ENCODE measurements at regions not wholly inside any gene's neighbourhood (a gene's known extent, or its start where the extent isn't known, plus 50 kb on each side); places are given as distances from the start of the nearest gene placed in this dataset.

DNA sequence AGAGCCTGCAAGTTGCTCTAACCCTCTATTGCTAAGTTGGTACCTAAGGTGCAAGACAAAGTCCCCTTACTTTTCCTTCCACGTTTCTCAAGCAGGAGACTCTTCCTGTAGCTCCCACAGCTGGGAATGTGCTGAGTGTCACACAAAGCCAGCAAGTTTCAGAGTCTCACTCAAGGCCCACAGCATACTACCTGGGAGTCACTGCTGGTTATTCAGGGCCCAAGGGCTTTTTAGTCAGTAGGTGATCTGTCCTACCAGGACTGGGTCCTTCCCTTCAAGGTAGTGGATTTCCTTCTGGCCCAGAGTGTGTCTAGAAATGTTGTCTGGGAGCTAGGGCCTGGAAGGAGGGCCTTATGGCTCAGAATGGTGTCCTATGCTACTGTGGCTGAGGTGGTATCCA lies 261.9 kb upstream of the CITED2 start:
- no peak for DNase-seq (ENCODE audit: low spot score)

DNA sequence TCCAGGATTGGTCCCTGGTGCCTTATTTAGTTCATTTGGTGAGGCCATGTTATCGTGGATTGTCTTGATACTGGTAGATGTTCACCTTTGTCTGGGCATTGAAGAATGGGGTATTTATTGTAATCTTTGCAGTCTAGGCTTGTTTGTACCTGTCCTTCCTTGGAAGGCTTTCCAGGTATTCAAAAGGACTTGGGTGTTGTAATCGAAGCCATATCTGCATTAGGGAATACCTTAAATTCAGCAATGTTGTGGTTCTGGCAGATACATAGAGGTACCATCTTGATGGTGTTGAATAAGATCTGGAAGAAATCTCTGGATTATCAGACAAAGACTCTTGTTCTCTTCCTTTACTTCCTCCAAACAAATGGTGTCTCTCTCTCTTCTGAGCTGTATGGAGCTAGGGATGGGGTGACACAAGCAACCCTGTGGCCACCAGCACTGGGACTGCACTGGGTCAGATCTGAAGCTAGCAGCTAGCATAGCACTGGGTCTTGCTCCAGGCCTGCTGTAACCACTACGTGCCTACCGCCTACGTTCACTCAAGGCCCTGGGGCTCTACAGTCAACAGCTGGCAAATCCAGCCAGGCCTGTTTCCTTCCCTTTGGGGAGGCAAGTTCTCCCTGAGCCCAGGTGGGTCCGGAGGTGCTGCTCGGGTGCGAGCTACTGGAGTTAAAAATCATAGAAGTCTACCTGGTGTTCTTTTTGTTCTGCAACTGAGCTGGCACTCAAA lies 261.1 kb upstream of the CITED2 start:
- DNase-seq (ENCODE audit: low spot score): no peak

DNA sequence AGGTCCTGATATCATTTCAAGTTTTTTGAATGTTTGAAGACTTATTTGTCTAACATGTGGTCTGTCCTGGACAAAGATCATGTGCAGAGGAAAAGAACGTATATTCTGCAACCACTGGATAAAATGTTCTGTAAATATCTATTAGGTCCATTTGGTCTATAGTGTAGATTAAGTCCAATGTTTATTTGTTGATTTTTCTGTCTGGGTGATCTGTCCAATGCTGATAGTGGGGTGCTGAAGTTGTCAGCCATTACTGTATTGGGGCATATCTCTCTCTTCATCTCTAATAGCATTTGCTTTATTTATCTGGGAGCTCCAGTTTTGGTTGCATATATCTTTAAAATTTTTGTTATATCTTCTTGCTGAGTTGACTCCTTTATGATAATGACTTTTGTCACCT lies 258.4 kb upstream of the CITED2 start:
- DNase-seq (ENCODE audit: low spot score): no peak

DNA sequence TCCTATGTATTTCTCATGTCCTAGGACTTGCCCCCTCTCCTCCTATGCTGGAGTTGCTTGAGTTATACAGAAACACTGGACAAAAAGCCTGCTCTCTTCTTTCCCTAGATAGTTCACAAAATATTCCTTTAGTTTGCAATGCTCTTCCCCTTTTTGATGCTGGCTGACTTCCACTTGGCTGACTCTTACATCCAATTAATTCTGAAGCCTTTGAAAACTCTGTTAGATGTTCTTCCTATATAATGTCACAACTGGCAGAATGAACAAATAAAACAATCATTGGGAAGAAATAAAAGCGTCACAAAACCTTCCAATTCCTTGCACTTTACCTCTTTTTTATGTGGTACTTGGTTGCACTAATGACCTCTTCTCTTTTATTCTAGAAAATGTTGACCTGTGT lies 253.8 kb upstream of the CITED2 start:
- DNase-seq (ENCODE audit: low spot score): no peak

DNA sequence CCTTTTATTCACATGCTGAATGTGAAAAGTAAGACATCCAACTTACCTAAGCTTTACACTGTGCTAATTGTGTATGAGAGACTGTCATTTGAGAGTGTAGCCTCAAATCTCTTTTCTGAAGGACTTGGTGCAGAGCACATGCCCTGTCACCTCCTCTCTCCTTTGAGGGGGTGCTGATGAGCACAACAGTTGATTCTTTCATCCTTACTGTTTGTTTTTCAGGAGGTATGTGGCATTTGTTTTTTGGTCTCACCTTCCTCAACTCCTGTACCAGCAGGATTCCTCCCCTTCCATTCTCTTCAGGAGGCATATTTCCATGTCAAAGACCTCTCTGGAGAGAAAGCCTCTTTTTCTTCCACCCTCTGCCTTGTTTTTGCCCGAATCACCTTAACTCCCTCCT lies 252.6 kb upstream of the CITED2 start:
- DNase-seq (ENCODE audit: low spot score): no peak

DNA sequence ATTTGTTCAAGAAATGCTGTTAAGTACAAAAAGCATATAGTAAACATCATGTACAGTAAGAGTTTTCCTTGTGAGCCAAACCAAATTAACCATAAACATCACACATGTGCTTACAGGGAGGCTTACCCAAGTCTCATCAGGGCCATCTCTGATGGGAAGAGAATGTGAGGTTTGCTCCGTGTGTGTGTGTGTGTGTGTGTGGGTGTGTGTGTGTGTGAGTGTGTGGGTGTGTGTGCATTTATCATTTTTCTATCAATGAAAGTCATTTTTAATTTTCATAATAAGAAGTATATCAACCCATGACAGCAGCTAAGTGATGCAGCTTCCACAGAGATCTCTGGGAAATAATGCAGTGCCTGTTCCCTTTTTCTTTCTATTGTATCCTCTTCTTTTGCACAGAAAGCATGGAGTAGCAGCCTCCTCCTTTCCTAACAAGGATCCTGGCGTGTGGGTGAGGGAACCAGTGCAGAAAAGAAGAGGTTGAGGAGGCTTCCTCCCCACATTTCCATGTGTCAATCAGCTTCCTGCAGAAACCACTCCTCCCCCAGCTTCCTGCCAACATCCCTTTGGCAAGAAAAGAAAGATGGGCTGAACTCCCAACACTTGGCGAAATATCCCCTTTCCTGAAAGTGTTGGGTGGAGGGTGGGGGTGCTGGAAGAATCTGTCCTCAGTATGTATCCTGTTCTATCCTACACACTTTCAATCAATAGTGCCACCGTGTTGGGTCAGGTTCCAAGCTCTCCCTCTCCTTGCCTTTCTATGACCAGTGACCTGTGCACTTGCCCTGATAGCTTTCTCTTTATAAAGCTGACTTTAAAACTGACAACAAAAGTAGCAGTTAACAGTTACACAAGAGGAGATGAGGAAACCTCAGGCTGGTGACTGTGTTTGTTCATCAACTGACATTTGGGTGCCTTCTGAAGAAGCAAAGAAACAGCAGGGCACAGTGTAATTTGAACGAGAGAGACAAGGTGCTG lies 251.8 kb upstream of the CITED2 start:
- no peak for DNase-seq (ENCODE audit: low spot score)

DNA sequence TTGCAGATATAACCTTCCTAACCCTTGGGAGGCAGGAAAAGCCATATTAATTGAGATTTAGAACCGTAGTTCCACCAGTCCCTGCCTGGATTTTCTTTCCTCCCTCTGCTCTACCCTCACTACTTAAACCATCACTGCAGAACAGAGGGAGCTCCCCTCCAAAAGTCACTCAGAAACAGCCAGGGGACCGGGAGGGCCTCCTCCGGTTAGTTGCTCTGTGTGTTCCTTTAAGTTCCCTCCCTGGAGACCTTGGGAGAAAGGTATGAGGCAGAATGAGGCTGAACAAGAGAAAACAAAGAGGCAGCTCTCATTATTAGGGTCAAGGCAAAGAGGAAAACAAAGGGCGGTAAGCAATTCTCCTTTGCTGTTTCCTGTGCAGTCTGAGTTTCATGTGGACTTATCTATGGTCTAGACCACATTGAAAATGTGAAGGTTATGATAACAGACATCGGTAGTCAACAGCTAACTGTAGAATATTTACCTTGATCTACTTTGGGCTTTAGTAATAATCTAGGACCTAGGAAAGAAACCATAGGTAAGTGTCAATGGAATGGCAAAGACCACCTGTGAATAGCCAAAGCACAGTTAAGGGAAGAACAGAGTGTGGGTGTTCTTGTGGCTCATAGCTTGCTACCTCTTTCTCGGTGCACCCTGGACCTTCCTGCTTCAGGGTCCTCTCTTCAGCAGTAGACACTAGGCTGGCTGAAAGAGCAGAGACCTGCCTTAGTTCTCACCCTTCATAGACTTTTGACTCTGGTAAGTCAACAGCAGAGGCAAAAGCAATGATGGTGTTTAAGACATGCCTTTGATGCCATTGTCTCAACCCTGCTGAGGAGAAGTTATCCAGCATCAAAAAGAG lies 250.9 kb upstream of the CITED2 start:
- DNase-seq (ENCODE audit: low spot score): no peak

DNA sequence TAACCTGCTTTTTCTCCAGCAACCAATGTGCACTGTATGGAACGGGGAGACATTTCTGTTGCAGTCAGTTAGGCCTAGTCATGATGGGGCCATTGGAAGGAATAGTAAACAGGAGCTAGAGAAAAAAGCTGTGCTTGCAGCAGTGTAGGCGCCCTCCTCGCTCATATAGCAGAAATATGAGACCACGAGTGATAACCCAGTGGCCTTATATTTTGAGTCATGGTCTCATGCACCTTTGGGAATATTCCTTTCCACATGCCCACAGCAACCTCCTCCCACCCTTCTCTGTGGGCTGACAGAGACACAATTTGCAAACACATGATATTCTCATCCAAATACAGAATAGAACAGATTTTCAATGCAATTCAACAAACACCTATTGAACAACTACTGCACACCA lies 248.9 kb upstream of the CITED2 start:
- no peak for DNase-seq (ENCODE audit: low spot score)

DNA sequence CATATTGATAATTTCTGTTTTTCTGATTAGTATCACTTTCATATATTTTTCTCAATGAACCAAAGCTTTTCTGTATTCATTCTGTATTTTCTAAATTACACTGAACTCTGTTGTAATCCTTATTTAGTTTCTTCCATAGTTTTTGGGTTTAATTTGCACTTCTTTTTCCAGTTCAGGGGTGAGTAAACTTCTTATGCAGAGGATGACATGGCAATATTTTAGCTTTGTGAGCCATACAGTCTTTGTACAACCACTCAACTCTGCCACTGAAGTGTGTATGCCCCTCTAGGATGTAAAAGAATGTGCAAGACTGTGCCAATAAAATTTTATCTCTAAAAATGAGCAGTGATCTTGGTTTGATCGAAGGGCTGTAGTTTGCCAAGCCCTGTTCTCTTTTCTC lies 239.0 kb upstream of the CITED2 start:
- no peak for DNase-seq (ENCODE audit: low spot score)

DNA sequence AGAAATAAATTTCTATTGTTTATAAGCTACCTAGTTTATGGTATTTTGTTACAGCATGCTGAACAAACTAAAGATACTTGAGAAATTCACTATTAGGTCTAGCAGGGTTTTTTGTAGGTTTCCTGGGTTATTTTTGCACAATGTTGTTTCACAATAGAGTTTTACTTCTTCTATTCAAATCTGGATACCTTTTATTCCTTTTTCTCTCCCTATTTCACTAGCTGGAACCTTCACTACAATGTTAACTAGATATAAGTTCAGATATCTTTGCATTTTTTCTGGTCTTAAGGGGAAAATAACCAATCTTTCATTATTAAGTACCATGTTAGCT lies 237.7 kb upstream of the CITED2 start:
- no peak for DNase-seq (ENCODE audit: low spot score)

DNA sequence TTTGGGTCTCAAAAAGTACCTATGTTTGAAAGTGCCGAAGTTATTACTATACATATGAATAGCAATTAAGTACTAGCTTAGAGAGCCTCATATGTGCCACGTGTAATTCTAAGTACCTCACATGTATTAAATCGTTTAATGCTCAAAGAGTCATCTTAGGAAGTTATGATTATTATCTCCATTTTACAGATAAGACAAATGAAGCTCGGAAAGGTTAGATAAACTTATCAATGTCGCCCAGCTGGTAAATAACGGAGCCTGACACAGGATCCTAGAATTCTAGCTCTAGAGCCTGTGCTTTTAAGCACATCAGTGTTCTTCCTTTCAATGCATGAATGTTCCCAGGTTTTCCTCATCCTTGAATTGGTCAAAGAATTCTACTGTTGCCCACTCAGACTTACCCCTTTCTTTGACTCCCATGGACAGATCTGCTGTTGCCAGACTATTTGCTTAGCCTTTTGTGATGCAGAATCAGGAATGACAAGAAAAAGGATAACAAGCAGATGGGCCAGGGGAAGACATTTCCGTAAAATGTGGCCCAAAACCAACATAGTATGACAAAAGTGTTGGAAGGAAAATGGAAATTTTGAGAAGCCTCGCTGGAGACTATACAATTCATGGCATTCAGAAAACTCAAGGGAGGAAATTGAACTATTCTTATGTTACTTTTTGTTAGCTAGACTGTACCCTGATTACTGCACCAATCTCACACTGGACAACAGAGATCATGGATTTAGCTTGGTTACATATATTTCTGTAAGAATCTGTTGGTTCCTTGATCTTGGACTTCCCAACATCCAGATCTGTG lies 237.1 kb upstream of the CITED2 start:
- DNase-seq (ENCODE audit: low spot score): no peak

DNA sequence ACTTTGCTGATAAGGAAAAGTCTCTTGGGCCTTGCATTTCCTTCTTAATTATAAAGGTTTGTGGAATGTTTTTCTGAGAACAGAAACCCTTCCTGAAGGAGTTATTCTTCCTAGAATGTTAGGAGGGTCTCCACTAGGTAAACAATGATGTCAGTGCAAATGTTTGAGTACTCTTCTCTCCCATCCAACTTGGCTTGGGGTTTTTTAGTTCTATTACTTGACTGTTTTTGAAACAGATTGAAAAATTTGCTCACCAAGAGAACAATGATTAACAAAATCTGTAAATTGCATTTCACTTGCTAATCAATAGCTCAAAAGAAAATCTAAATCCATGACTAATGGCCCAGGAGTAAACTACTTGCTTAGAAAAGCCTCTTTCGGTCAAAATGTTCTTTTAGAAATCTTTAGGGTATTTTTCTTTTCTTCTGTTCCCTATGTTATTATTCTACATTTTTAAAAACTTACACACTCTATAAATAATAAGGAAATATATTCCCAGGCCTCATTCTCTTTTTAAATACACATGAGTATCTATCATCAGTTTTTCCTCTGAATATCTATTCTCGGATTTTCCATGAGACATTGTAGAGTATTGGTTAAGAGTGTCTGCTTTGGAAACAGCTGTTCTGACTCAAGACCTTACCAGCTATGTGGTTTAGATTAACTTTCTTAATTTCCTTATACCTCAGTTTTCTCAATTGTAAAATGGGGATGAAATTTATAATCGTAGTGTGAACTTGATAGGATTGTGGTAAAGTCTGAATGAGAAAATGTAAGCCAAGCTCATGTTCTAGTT lies 234.2 kb upstream of the CITED2 start:
- no peak for DNase-seq (ENCODE audit: low spot score)

DNA sequence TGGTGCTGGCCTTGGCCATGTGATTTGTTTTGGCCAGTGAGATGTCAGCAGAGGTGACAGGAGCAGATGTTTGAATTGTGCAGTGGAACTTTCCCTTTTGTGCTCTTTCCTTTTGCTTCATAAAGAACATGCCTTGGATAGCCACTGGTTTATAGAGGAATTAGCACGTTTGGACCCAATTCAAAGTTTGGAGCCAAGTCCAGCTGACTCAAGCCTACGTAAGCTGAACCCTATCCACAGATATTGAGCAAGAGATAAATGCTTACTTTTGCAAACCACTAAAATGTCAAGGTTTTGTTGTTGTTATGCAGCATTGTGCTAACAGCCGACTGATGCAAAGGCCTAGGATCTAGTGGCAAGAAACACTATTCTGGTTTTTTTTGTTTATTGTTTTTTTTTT lies 230.9 kb upstream of the CITED2 start:
- no peak for DNase-seq (ENCODE audit: low spot score)

DNA sequence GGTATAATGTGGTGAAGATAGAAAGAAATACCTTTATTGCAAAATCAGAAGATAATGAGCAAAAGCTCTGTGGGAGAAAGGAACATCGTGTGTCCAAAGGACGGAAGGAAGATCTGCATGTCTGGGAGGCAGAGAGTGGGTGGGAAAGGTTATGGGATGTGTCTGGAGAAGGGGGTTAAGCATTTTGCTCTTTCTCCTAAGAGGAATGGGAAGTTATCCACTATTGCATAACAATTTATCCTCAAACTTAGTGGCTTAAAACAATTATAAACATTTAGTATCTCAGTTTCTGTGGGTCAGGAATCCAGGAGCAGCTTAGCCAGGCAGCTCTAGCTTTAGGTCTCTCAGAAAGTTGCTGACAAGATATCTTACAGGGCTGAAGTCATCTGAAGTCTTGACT lies 229.1 kb upstream of the CITED2 start:
- no peak for DNase-seq (ENCODE audit: low spot score)

DNA sequence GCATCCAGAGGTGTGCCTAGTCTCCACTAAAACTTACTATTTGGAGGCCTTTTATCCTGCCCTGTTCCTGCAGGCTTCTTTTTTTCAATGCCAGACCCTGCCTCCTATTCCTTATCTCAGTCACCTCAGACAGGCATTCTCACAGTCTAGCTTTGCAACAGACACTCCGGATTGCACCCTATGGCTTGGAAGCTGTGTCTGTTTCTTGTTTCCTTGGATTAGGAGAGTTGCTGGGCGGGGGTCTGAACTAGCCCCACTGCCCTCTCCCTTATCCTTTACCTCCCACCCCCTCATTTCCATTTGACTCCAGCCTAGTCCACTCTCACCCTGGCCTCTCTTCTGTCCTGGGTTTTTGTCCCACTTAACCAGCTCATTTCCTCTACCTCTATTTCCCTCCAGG lies 228.1 kb upstream of the CITED2 start:
- no peak for DNase-seq (ENCODE audit: low spot score)

DNA sequence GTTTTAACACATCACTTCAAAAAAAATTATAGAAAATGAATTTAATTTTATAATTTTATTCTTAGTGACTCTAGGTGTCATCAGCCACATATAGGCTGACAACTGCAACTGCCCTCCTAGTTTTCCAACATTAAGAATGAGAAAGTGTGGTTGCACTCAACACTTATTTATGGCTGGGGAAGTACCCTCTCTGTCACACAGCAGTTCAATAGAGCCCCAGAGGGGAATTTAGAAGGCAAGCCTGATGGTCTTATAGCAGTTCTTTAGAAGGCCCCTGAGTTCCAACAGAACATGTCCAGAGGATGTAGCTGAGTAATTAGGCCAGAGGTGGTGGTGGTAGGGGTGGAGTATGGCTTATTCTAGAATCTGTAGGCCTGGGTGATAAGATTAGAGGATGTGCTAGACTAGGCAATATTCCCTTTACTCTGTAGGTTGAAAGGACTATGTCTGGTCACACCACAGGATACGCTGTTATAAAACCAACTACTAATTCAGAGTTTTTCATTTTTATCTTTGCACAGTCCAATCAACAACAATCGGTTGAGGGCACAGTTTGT lies 226.5 kb upstream of the CITED2 start:
- DNase-seq (ENCODE audit: low spot score): no peak

DNA sequence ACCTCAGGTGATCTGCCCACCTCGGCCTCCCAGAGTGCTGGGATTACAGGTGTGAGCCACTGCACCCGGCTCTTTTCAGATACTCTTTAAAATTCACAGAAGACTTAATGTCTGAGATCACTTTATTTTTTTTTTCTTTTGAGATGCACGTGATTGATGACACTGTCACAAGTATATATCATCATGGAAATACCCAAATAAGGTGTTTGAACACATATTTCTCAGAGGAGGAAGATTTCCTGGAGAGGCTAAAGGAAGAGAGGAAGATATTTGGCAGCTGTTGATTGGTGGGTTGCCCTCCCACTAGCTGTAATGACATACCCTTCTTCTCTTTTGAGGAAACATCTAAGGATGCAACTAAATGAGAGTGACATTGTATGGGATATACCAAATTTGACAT lies 225.9 kb upstream of the CITED2 start:
- no peak for DNase-seq (ENCODE audit: low spot score)

DNA sequence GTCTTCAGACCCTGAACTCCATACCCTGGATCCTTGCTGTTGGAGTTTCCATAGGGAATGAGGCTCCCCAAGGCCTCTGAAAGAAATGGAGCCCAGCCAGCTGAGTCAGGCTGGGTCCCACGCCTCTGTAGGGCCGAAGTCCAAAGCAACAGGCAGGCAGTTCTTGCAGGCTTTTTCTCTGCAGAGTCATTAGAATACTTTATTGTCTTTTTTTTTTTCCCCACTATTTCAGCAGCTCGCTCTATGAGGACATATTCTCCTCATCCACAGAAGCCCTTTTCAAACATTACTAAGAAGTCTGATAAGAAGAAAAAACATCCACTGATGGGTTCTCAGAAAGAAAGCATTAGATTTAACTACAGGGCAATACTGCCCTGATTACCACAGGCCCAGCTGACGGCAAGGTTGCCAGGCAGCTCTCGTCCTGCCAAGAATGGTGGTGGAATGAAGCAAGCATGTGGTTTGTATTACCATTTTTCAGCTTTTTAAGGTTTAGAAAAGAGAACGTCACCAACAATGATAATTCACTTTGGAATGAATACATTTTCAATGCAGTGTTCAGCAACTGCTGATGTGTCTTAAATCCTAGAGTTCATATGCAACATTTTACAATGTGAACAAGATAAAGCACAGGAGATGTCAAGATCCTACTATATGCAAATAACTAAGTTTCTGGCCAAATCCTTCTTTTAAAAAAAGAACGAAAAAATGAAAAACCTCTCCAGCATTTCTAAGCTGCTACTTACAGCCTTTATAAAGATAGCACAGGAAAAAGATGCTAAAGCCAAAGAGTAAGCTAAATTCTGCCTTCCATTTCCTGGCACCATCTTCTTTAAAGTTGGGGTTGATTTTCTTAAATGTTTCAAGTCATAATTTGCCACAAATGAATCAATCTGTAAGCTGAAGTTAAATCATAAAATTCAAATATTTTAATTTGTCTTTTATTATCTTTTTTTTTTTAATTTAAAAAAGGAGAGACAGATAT lies 223.6 kb upstream of the CITED2 start:
- DNase-seq (ENCODE audit: low spot score): no peak

DNA sequence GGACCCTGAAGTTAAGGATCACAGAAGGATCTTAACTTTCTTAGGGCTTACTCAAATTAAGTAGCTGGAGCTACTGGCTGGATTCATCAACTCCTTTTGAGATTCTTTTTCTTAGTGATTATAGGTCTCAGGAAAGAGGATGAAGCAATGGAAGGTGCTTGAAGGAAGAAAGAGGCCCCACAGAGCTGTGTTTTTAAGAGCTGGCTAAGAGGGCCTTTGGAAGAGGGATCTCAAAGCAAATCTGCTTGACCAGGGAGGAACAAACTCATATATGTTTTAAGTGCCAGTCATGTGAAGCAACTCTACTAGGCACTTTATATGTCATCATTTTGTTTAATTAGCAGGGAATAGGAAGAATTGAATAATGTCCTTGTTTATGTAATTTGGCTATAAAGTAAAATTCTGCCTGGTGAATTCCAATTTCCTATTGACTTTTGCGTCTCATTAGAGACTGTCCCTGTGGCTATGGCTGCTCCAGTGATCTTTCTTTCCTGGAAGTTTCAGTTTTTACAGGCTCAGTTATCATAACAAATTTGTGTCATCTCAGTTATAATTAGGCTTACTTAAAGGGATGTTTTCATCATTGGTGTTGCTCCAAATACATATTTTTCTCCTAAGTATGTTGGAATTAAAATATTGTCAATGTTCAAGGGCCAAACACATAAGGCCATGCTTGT lies 222.8 kb upstream of the CITED2 start:
- DNase-seq (ENCODE audit: low spot score): no peak

Measured in kidney capillary endothelial cell (primary cell).